DOHH2 (cell line): ENCODE measurements at regions not wholly inside any gene's neighbourhood (a gene's known extent, or its start where the extent isn't known, plus 50 kb on each side); places are given as distances from the start of the nearest gene placed in this dataset.

Experiments used
- H3F3A ChIP-seq: fragments of 200-600 bp; sonication (generic), shearing (Covaris generic); 2 replicates; pipeline ENCODE4 v1.6.0; 2016; ENCODE audit warnings: antibody characterized with exemption, mild to moderate bottlenecking; ENCODE audit not compliant: control insufficient read depth, insufficient read depth
- H3K27ac ChIP-seq: fragments of 200-600 bp; sonication (generic); 2 replicates; pipeline ENCODE4 v1.5.1; 2014; ENCODE audit warnings: low read depth, mild to moderate bottlenecking, low read length, moderate library complexity
- H3K27me3 ChIP-seq: fragments of 200-600 bp; sonication (generic); 2 replicates; pipeline ENCODE4 v1.6.1; 2014; ENCODE audit warnings: mild to moderate bottlenecking, low read length, mixed read lengths; ENCODE audit not compliant: control insufficient read depth
- H3K36me3 ChIP-seq: fragments of 200-600 bp; sonication (generic); 2 replicates; pipeline ENCODE4 v1.6.1; 2014; ENCODE audit warnings: mild to moderate bottlenecking, low read length, moderate library complexity, mixed read lengths; ENCODE audit not compliant: control insufficient read depth
- H3K4me1 ChIP-seq: fragments of 200-600 bp; sonication (generic); 2 replicates; pipeline ENCODE4 v1.6.1; 2014; ENCODE audit warnings: mild to moderate bottlenecking, low read length, mixed read lengths; ENCODE audit not compliant: control insufficient read depth
- H3K4me2 ChIP-seq: fragments of 200-600 bp; sonication (generic); 2 replicates; pipeline ENCODE4 v1.6.0; 2014; ENCODE audit warnings: mild to moderate bottlenecking, low read length, moderate library complexity
- H3K4me3 ChIP-seq: fragments of 200-600 bp; sonication (generic); 2 replicates; pipeline ENCODE4 v1.5.1; 2014; ENCODE audit warnings: mild to moderate bottlenecking, low read length, mixed read lengths
- H3K79me2 ChIP-seq: fragments of 200-600 bp; sonication (generic); 2 replicates; pipeline ENCODE4 v1.6.1; 2014; ENCODE audit warnings: mild to moderate bottlenecking, low read length, mixed read lengths; ENCODE audit not compliant: control insufficient read depth
- H3K9me2 ChIP-seq: fragments of 200-600 bp; sonication (generic); replicated peaks from 2 replicates; pipeline ENCODE4 v1.6.1; 2014; ENCODE audit warnings: mild to moderate bottlenecking, low read length, mixed read lengths; ENCODE audit not compliant: control insufficient read depth
- H3K9me3 ChIP-seq: fragments of 200-600 bp; sonication (generic); 2 replicates; pipeline ENCODE4 v1.6.1; 2014; ENCODE audit warnings: antibody characterized with exemption, low read length, mixed read lengths; ENCODE audit not compliant: control insufficient read depth, insufficient read depth
- H4K20me1 ChIP-seq: fragments of 200-600 bp; sonication (generic); 2 replicates; pipeline ENCODE4 v1.6.0; 2014; ENCODE audit warnings: low read depth, mild to moderate bottlenecking, antibody characterized with exemption, low read length, moderate library complexity; ENCODE audit not compliant: control insufficient read depth, insufficient read depth
- EZH2phosphoT487 ChIP-seq: fragments of 200-600 bp; sonication (generic); IDR thresholded peaks from 2 replicates; pipeline ENCODE4 v1.6.1; 2017; ENCODE audit warnings: borderline replicate concordance, mild to moderate bottlenecking, antibody characterized with exemption, low read length, moderate library complexity, mixed read lengths
- TF ChIP-seq, protein P1 (sequence below): fragments of 200-600 bp; sonication (generic); IDR thresholded peaks from one replicate; pipeline ENCODE4 v1.5.1; 2014; ENCODE audit warnings: antibody characterized with exemption, mild to moderate bottlenecking, low read depth, low read length; ENCODE audit not compliant: poor library complexity, severe bottlenecking

DNA sequence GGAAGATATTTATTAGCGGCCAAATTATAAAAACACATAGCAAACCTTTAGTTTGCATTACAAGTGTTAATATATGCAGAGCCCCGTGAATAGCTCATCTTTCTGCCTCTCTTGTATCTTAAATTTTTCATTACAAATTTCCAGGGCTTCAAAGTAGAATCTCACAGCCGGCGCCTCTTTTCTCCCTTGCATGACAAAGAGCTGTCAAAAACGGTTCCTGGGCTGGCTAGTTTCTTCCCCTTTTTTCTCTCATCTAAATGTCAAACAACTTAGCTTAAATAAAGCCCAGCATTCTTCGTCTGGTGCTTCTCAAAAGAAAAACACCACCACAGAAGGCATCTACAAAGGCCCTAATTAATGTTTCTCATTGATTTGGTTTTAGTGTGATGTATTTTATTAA lies 253.0 kb downstream of the INSC start:
- TF ChIP-seq, protein P1, sequence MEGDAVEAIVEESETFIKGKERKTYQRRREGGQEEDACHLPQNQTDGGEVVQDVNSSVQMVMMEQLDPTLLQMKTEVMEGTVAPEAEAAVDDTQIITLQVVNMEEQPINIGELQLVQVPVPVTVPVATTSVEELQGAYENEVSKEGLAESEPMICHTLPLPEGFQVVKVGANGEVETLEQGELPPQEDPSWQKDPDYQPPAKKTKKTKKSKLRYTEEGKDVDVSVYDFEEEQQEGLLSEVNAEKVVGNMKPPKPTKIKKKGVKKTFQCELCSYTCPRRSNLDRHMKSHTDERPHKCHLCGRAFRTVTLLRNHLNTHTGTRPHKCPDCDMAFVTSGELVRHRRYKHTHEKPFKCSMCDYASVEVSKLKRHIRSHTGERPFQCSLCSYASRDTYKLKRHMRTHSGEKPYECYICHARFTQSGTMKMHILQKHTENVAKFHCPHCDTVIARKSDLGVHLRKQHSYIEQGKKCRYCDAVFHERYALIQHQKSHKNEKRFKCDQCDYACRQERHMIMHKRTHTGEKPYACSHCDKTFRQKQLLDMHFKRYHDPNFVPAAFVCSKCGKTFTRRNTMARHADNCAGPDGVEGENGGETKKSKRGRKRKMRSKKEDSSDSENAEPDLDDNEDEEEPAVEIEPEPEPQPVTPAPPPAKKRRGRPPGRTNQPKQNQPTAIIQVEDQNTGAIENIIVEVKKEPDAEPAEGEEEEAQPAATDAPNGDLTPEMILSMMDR = no peak
- TF ChIP-seq EZH2phosphoT487 = no peak
- Histone ChIP-seq H3K4me1 (no peaks in the 10 kb centered on the region), H3K27ac (no peak overlapping the region), H3K27me3 (no peaks in the 10 kb centered on the region), H3K79me2 (no peaks in the 10 kb centered on the region), H3K4me3 (no peak overlapping the region), H3K9me2 (no peaks in the 10 kb centered on the region), H3K4me2 (no peak overlapping the region), H3K9me3 (no peaks in the 10 kb centered on the region), H3K36me3 (no peaks in the 10 kb centered on the region), H3F3A (no peaks in the 10 kb centered on the region), H4K20me1 (no peaks in the 10 kb centered on the region)

DNA sequence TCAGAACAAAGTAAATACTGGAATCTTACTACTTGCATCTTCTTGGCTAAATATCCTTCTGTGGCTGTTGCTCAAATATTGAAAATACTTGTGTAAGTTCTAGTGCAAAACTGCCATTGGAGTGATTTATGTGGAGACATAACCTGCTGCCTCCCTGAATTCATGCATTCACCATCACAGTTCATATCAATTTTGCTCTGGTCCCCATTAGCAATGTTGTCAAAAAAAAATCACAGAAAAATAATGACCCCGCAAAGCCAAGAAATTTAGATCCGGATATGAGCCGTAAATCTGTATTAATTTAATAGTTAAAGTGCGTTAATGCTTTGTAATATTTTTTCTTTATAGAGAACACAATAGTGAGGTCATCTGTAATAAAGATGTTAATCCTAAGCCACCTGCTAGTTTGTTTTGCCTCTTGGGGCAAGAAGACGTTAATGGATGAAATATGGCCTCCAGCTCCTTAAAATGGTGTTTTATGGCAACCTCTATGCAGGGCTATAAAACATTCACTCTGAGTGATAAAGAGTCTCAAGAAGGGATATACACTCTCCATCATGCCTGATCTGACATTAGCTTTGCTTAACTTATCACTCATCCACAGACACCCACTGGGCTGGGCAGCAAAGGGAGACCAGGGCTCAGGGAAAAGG lies 255.9 kb downstream of the INSC start:
- Histone ChIP-seq H3K4me2 (no peak overlapping the region), H4K20me1 (no peaks in the 10 kb centered on the region), H3K27ac (no peak overlapping the region), H3K36me3 (no peaks in the 10 kb centered on the region), H3K4me1 (no peaks in the 10 kb centered on the region), H3K9me2 (no peaks in the 10 kb centered on the region), H3F3A (no peaks in the 10 kb centered on the region), H3K9me3 (no peaks in the 10 kb centered on the region), H3K79me2 (no peaks in the 10 kb centered on the region), H3K4me3 (no peak overlapping the region), H3K27me3 (no peaks in the 10 kb centered on the region)
- TF ChIP-seq, protein P1 = no peak
- TF ChIP-seq EZH2phosphoT487 = no peak

DNA sequence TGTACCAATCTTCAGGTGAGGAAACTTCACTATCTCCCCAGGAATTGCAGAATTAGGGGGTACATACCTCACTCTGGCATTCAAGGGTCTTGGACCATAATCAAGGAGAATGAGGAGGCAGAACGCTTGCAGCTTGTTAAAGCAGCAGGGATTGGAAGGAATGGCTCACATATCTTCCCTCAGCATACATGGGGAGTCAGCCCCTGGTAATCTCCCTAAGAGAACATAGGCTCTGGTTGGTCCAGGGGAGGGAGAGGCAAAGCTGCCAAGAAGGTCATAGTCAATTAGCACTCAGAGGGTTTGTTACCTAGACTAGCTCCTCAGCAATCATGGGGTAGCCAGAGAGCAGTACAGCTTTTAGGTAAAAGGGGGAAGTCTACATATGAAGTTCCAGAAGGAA lies 256.8 kb downstream of the INSC start:
- Histone ChIP-seq H3F3A (no peaks in the 10 kb centered on the region), H3K36me3 (no peaks in the 10 kb centered on the region), H3K9me2 (no peaks in the 10 kb centered on the region), H3K4me3 (no peak overlapping the region), H3K79me2 (no peaks in the 10 kb centered on the region), H3K27ac (no peak overlapping the region), H3K4me2 (no peak overlapping the region), H3K4me1 (no peaks in the 10 kb centered on the region), H4K20me1 (no peaks in the 10 kb centered on the region), H3K27me3 (no peaks in the 10 kb centered on the region), H3K9me3 (no peaks in the 10 kb centered on the region; the same call in 1 of the 2 replicates)
- no peak for TF ChIP-seq EZH2phosphoT487
- TF ChIP-seq, protein P1 = no peak
